Activated CD4-positive, alpha-beta T cell treated with anti-CD3 and anti-CD28 coated beads, Interleukin-2, amount 10 ng/mL, durations not matched to agents 24 days and 14 days (primary cell): ENCODE measurements at regions not wholly inside any gene's neighbourhood (a gene's known extent, or its start where the extent isn't known, plus 50 kb on each side); places are given as distances from the start of the nearest gene placed in this dataset.

ENCODE experiments used
- DNase-seq: peaks from one replicate; pipeline ENCODE4 v3.0.0; 2022
- H3K27ac Mint-ChIP-seq: one replicate; pipeline ENCODE4 v1.8.0; 2022; ENCODE audit warnings: mild to moderate bottlenecking, mixed read lengths
- H3K27me3 Mint-ChIP-seq: one replicate; pipeline ENCODE4 v1.8.0; 2022; ENCODE audit warnings: mixed read lengths
- H3K36me3 Mint-ChIP-seq: one replicate; pipeline ENCODE4 v1.8.0; 2022; ENCODE audit warnings: low read depth, mild to moderate bottlenecking, mixed read lengths
- H3K4me1 Mint-ChIP-seq: one replicate; pipeline ENCODE4 v1.8.0; 2021; ENCODE audit warnings: mixed read lengths
- H3K4me3 Mint-ChIP-seq: one replicate; pipeline ENCODE4 v1.8.0; 2022; ENCODE audit warnings: mild to moderate bottlenecking, moderate library complexity, mixed read lengths
- H3K9me3 Mint-ChIP-seq: one replicate; pipeline ENCODE4 v1.8.0; 2021; ENCODE audit warnings: mixed read lengths
- intact Hi-C: fragments of 100-400 bp; cut with micrococcal nuclease; formaldehyde crosslinking; loops from one replicate; pipeline ENCODE4 v1.15.1; 2023

DNA sequence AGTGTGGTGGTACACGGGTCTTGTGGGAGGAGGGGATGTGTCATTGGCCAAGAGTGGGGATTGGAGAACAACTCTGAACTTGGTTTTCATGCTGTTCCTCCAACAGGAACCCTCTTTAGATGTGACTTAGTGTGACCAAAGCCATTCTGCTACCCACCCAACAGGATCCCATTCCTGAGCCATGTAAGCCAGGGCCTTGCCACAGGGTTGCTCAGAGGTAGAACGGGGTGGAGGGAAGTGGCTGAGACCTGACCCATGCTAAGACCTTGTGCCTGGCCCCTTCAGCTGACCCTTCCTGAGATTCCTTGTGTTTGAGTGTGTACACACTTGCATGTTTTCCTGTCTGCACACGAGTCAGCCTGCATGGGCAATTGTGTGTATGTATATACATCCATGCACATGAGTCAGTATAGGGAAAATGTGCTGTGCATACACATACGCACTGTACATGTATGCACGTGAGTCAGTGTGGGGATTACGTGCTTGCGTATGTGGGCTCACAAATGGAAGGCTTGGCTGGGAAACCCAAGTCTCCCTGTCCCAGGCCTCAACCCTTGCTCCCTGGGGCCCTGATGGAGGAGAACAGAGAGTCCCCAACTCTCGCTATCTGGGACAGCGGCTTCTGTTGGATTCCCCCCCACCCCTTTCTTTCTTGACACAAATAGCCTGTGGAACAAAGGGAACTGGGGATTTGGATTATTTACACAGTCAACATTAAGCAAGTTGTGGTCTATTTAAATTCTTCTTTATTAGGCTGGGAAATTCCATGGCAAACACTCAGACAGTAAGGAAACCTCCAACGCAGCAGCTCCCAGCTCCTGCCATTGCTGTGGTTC is 339.8 kb downstream of the DYSF start:
- Mint-ChIP-seq H3K9me3 (no peaks in the 10 kb centered on the region), H3K4me3 (no peak overlapping the region), H3K36me3 (no peaks in the 10 kb centered on the region), H3K27ac (no peak overlapping the region), H3K27me3 (no peaks in the 10 kb centered on the region), H3K4me1 (no peaks in the 10 kb centered on the region)
- intact Hi-C loops = no loop called here
- no peak for DNase-seq

DNA sequence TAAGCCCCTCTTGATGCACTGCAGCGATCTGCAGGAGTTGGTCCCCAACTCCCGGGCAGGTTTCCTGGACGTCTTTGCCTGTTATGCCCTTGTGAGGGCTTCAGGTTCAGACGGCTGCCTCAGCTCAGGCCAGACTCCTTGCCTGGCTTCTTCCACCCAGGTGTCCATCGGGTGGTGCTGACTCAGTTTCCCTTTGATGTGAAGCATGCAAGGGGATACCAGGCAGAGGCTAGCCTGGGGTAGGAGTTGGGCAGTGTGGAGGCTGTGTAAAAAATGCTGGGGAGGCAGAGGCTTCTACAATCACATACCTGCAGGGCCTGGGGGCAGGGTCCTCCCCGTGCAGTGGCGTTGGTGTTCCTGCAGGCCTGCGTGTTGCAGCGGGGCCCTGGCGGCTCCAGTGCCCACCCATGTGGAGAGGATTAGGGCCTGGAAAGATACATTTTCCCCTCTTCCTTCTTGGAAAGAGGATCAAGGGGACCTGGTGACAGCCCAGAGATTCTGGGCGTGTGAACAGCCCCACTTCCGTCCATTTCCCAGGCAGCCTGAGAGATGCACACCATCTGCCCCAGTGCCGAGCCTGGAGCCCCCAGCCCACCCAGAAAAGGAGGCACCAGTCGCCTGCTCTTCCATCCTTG is 338.3 kb downstream of the DYSF start:
- Mint-ChIP-seq H3K4me1 (no peaks in the 10 kb centered on the region), H3K9me3 (no peaks in the 10 kb centered on the region)
- intact Hi-C loops = no loop called here

DNA sequence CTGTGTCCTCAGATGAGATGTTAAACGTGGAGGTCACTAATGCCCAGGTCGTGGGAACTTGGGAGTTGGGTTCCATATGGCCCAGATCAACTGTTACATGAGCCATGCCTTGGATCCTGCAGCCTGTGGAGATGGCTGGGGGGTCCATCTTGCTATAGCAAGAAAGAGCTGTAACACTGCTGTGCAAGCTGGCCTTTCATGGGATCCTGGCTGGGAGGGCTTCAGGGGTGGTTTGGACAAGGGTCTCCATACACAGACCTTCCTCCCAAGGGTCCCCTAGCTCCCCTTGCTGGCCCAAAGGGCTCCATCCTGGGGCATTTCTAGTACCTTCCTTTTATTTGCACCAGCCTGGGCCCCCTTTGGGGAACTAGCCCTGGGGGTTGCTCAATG is 337.7 kb downstream of the DYSF start:
- DNase-seq = no peak
- Mint-ChIP-seq H3K9me3 (no peaks in the 10 kb centered on the region), H3K36me3 (no peaks in the 10 kb centered on the region), H3K27ac (no peak overlapping the region), H3K4me1 (no peaks in the 10 kb centered on the region), H3K4me3 (no peak overlapping the region), H3K27me3 (no peaks in the 10 kb centered on the region)
- intact Hi-C loops = no loop called here

More for the DNA sequence above, 338.3 kb downstream of the DYSF start:
- no peak overlapping the region for H3K27ac Mint-ChIP-seq
- no peaks in the 10 kb centered on the region for H3K36me3 Mint-ChIP-seq
- H3K4me3 Mint-ChIP-seq = no peak overlapping the region
- DNase-seq = no peak
- no peaks in the 10 kb centered on the region for H3K27me3 Mint-ChIP-seq

DNA sequence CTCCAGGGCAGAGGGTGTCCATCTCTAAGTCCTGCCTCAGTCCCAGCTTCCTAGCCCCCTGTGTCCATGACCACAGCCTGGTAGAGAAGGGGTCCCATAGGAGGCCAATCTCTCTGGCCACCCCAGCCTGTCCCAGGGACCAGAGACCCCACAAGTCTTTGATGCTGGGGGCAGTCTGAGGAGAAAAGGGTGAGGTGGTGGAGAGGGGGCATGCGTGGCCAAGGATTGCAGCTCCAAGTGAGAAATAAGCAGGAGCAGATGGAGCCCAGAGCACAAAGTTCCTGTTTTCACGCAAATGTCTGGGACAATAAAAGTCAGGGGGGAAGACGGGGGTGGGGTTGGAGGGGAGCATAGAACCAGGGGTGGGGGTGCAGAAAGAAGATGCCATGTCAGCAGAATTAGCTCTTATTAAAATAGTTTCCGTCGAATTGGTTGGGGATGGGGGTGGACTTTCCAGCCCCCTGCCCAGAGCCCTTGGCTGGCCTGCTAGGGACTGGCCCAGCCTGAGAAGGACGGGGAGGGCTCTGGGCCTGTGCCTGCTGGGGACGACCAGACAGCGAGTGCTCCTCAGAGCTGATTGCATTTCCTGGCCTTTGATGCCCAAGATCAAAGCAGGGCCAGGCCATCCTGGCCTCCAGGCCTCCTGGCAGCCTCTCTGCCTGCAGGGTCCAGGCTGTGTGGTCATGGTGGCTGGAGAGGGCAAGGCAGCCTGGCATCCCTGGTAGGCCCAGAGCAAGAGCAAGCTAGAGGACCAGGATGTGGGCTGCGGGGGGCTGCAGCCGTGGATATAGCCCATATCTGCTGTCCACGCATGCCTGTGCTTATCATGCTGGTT is 337.1 kb downstream of the DYSF start:
- Mint-ChIP-seq H3K27me3 (peaks cover 2% of the 10 kb centered on the region), H3K4me3 (no peak overlapping the region), H3K27ac (no peak overlapping the region), H3K36me3 (no peaks in the 10 kb centered on the region), H3K9me3 (no peaks in the 10 kb centered on the region), H3K4me1 (no peaks in the 10 kb centered on the region)
- intact Hi-C loops = no loop called here
- no peak for DNase-seq

DNA sequence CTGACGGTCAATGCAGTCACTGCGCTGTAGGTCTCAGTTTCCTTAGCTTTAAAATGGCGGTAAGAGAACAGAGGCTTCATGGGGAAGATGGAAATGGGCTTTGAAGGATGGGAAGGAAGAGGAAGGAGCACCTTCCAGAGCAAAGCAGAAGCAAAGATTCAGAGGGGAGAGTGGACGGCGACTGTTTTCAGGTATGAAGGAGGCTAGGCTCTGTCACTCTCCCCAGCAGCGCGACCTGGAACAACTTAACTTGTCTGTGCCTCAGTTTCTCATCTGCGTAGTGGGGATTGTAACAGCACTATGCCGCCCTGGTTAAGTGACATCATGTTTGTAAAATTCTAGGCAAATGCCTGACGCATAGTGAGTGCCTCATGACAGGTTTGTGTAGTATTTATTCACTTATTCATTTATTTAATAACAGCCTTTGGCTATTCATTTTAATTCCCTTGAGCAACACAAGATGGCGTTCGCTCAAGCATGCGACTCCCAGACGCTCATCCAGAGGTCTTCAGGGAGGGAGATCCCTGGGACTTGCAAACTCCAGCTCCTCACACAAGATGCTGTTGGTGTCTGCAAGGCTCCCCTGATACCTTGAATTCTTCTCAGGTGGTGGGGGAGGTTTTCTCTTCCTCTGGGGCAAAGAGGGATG is 336.3 kb downstream of the DYSF start:
- Mint-ChIP-seq H3K9me3 (no peaks in the 10 kb centered on the region), H3K27ac (no peak overlapping the region), H3K36me3 (no peaks in the 10 kb centered on the region), H3K27me3 (peaks cover 2% of the 10 kb centered on the region), H3K4me1 (no peaks in the 10 kb centered on the region), H3K4me3 (no peak overlapping the region)
- no peak for DNase-seq
- intact Hi-C loops = no loop called here

DNA sequence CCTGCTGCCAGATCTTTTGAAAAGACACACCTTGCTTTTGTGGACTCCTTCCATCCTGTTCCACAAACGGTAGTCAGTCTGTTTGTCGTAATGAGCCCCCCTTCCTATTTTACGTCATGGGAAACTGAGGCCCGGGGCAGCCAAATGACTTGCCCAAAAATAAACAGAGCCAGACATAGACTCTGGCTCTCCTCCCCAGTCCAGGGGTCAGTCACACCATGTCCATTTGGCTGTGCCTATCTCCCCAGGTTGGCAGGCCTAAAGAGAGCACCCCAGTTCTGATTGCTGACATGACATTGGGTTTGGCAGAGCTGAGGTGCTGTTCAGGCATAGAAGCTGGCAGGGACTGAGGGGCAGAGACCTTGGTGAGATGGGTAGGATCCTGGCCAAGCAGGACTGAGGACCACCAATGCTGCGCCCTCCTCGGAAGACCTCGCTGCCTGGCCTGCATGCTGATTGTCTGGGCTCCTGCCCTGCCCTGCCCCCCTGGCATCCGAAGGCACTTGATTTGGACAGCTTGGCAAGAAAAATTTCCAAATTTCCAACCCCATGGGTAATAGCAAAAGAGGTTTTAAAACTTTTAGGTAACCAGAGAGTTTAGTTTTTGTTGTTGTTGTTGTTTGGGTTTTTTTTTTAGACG is 335.4 kb downstream of the DYSF start:
- H3K27ac Mint-ChIP-seq = no peak overlapping the region
- peaks cover 2% of the 10 kb centered on the region for H3K27me3 Mint-ChIP-seq
- no peaks in the 10 kb centered on the region for H3K4me1 Mint-ChIP-seq
- H3K4me3 Mint-ChIP-seq = no peak overlapping the region
- intact Hi-C loops = no loop called here
- H3K36me3 Mint-ChIP-seq = no peaks in the 10 kb centered on the region
- DNase-seq = no peak
- H3K9me3 Mint-ChIP-seq = no peaks in the 10 kb centered on the region

DNA sequence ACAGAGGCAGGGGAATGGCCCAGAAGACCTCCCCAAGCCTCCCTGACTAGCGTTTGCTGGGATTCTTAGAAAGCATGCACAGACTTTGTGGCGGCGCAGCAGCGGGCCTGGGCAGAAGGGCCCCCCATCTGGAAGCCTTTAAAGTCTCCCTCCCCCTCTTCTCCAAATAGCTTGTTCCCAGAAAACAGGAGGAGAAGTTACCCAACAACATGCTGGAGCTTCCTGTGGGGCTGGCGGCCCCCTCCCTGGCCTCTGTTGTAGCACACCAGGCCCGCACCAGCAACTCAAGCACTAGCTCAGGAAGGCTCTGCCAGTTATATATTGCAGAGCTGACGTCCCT is 334.8 kb downstream of the DYSF start:
- H3K36me3 Mint-ChIP-seq = no peaks in the 10 kb centered on the region
- no peaks in the 10 kb centered on the region for H3K9me3 Mint-ChIP-seq
- no peak overlapping the region for H3K4me3 Mint-ChIP-seq
- intact Hi-C loops = no loop called here
- no peak overlapping the region for H3K27ac Mint-ChIP-seq
- H3K4me1 Mint-ChIP-seq = no peaks in the 10 kb centered on the region
- H3K27me3 Mint-ChIP-seq = peaks cover 2% of the 10 kb centered on the region
- DNase-seq = no peak

DNA sequence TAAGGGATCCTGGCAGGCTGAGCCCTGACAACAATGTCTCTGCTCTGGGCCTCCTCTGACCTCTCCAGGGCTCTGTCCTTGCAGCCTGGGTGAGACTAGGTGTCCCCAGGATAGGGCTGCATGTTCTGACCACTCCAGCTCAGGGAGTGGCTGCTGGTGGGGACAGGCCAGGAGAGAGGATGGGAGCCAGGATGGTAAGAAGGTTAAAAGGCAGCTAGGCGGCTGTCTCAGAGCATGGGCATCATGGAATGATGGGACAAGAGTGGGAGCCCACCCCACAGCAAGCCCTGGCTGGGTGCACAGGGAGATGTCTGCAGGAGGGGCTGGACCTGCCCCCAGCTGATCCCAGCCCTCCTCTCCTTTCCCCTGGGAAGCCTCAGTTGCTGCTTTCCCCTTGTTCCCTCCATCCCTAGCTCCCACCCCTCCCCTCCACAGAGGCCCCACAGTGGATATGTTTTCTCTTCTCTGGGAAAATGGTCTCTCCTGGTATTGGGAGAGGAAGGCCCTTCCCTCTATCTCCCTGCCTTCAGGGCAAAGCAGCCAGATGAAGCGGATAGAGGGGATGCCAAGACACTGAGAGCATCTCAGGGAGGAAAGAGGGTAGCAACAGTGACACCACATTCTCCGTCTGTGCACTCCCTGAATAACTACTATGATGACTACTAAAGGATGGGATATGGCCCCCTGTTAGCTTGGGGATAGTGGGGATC is 334.3 kb downstream of the DYSF start:
- Mint-ChIP-seq H3K9me3 (no peaks in the 10 kb centered on the region), H3K36me3 (no peaks in the 10 kb centered on the region), H3K27ac (no peak overlapping the region), H3K27me3 (peaks cover 2% of the 10 kb centered on the region), H3K4me3 (no peak overlapping the region), H3K4me1 (no peaks in the 10 kb centered on the region)
- DNase-seq = no peak
- intact Hi-C loops = no loop called here

DNA sequence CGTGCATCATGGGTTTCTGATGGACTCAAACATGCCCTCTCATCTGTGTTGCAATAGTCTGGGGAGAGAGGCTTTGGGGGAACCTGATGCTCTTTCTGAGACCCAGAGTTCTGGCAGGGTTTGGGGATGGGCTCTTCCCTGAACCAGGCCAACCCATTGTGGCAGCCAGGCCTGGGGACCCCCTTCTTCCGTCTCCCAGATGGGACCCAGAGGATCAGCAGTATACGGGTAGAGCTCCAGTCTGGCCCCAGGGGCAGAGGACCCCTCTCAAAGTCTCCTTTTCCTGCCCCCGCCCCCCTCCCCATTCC is 333.7 kb downstream of the DYSF start:
- no peak overlapping the region for H3K27ac Mint-ChIP-seq
- no peak overlapping the region for H3K4me3 Mint-ChIP-seq
- no peaks in the 10 kb centered on the region for H3K9me3 Mint-ChIP-seq
- H3K27me3 Mint-ChIP-seq = peaks cover 2% of the 10 kb centered on the region
- intact Hi-C loops = no loop called here
- H3K4me1 Mint-ChIP-seq = no peaks in the 10 kb centered on the region
- H3K36me3 Mint-ChIP-seq = no peaks in the 10 kb centered on the region
- no peak for DNase-seq

DNA sequence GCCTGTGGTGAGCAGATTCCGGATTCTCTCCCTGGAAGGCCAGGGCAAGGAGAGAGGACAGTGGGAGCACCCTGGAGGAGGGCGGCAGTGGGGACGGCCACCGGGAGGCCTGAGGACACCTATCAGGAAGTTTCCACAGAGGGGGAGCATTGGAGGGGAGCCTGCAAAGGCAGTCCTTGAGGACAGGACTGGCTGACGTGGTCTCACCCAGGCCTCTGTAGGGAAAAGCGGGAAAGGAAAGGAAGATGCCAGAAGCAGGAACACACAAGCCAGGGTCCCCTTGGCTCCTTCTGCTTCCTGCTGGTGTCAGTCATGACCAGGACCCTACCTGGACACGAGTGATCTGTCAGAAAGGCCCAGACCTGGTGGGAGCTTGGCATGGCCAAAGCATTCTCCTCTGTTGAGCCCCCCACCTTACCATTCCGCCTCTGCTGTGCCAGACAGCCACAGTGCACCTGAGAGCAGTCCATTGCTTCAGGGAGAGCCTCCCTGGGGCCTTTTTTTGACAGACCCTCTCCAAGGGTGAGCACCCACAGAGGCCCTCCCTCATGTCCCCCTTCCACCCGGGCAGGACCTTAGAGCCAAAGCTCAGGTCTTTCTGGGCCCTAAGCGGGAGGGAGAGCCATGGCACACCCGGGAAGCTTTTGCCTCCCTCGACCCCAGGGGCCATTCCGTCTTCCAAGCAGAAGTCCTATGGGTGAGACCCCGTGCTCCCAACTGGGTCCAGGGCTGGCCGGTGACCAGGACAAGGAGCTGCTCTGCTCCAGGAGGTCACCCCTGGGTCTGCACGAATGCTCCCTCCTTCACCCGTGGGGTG is 333.1 kb downstream of the DYSF start:
- H3K9me3 Mint-ChIP-seq = no peaks in the 10 kb centered on the region
- no peak overlapping the region for H3K4me3 Mint-ChIP-seq
- DNase-seq = no peak
- intact Hi-C loops = no loop called here
- H3K27me3 Mint-ChIP-seq = peaks cover 2% of the 10 kb centered on the region
- H3K27ac Mint-ChIP-seq = no peak overlapping the region
- no peaks in the 10 kb centered on the region for H3K36me3 Mint-ChIP-seq
- H3K4me1 Mint-ChIP-seq = no peaks in the 10 kb centered on the region

DNA sequence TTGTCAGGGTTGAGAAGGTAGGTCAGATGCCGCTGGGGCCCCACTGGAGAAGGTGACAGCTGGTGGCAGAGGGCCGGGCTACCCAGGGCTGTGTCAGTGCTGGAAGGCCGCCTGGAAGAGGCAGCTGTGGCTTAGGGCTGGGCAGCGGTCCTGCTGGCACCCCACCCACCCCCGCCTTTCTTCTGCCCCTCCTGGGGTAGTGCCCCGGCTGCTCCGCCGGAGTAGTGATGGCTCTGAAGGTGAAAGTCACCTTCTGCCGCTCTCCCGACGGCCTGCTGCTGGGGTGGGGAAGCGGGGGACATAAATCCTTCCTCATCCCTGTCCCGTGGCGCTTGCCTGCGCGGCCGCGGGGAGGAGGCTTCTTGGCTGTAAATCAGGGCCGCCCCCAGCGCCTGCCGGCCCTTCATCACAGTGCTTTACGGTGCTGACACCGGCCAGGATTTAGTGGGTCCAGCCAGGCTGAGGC is 332.2 kb downstream of the DYSF start:
- no peak overlapping the region for H3K27ac Mint-ChIP-seq
- H3K4me3 Mint-ChIP-seq = no peak overlapping the region

DNA sequence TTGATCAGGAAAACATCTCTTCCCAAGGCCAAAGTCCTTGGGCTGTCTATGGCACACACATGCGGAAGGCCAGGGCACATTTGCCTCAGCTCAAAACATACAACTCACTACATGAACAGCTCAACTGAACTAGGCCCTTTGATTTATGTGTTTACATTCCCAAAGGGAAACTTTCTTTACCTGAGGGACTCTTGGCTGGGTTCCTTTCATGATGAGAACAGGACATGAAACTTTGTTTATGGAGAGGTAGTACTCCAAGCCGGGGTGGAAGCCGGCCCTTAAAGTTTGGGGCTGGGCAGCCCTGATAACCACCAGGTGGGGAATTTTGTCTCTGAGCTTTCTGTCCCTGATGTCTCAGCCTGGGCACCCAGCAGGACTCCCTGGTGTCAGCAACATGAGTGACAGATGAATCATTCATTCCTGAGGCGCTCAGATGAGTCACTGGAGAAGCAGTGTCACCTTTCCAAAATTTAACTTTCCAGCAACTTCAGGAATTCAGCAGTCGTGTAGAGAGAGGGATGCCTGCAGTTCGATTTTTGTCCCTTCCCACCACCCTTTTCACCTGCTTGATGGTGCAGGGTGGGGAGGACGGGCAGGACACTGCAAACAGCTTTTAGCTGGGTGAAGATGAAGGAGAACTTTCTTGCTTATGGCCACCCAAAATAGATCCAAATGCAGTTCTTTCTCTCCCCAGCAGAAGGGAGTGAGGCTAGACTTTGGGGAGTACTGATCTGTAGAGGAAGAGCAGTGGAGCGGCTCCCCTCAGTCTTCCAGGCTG is 331.6 kb downstream of the DYSF start:
- no peak overlapping the region for H3K4me3 Mint-ChIP-seq
- H3K27ac Mint-ChIP-seq = no peak overlapping the region
- H3K27me3 Mint-ChIP-seq = peaks cover 2% of the 10 kb centered on the region
- intact Hi-C loops = no loop called here
- no peaks in the 10 kb centered on the region for H3K4me1 Mint-ChIP-seq
- no peaks in the 10 kb centered on the region for H3K36me3 Mint-ChIP-seq
- no peak for DNase-seq
- H3K9me3 Mint-ChIP-seq = no peaks in the 10 kb centered on the region

More for the DNA sequence above, 332.2 kb downstream of the DYSF start:
- intact Hi-C loops = no loop called here
- H3K36me3 Mint-ChIP-seq = no peaks in the 10 kb centered on the region
- no peaks in the 10 kb centered on the region for H3K4me1 Mint-ChIP-seq
- H3K27me3 Mint-ChIP-seq = peaks cover 2% of the 10 kb centered on the region
- no peaks in the 10 kb centered on the region for H3K9me3 Mint-ChIP-seq
- DNase-seq = no peak
